SU-DHL-6 (cell line): ENCODE measurements at regions not wholly inside any gene's neighbourhood (a gene's known extent, or its start where the extent isn't known, plus 50 kb on each side); places are given as distances from the start of the nearest gene placed in this dataset.

Source experiments
- CTCF ChIP-seq: fragments of 200-600 bp; sonication (generic); IDR thresholded peaks from one replicate; pipeline ENCODE4 v1.5.1; 2017; ENCODE audit warnings: antibody characterized with exemption, mild to moderate bottlenecking, low read length, moderate library complexity; ENCODE audit not compliant: insufficient read depth, poor library complexity, severe bottlenecking
- EZH2phosphoT487 ChIP-seq: fragments of 200-600 bp; sonication (generic), shearing (Covaris generic); conservative IDR thresholded peaks from 2 replicates; pipeline ENCODE4 v1.6.1; 2018; ENCODE audit warnings: mild to moderate bottlenecking, antibody characterized with exemption, low read length, moderate library complexity, mixed read lengths

GRCh38 chr14:82621881-82622450 lies 1088.3 kb upstream of the SEL1L start:
- TF ChIP-seq CTCF (no peak), EZH2phosphoT487 (no peak)
